Astrocyte (in vitro differentiated cells and primary cell): ENCODE measurements at regions not wholly inside any gene's neighbourhood (a gene's known extent, or its start where the extent isn't known, plus 50 kb on each side); places are given as distances from the start of the nearest gene placed in this dataset.

ENCODE experiments used
- EZH2 ChIP-seq: IDR thresholded peaks from 2 replicates; pipeline ENCODE4 v1.6.1; 2012; ENCODE audit warnings: mild to moderate bottlenecking, low read length, inconsistent platforms; ENCODE audit not compliant: insufficient read depth
- TF ChIP-seq, protein P1 (sequence below): IDR thresholded peaks from 2 replicates; pipeline ENCODE4 v1.5.1; 2011; ENCODE audit warnings: low read depth, mild to moderate bottlenecking, inconsistent platforms, low read length, moderate library complexity; ENCODE audit not compliant: insufficient read depth

DNA sequence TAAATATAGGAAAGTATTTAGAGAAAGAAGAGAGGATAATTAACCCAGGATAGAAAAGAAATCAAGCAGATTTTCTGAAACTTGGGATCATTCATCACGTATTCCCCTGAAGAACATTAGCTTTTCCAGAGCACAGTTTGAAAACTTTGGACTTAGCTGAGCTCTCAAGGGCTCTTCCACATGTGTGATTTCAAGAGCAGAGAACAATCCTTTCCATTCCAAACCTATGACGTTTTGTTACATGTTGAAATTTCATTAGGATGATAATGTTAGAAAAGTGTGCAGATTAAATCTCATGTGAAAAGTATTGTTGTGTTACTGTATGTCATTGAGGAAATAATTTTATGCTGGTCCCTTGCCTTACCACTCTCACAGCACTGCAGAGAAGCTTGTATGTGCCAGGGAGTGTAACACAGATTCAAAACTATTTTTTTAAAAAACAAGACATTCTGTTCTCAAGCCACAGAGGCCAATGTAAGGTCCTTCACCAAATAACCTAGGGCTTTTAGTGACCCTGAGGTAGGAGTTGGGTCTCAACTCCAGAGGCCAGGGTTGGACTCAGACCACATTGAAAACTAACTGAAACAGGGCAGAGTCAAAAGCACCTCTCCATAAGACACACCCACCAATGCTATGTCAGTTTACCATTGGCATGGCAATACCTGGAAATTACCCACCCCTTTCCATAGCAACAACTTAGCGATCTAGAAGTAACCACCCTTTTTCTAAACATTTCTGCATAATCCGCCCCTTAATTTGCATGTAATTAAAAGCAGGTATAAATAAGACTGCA lies 141.3 kb downstream of the ANXA5 start:
- TF ChIP-seq, protein P1, sequence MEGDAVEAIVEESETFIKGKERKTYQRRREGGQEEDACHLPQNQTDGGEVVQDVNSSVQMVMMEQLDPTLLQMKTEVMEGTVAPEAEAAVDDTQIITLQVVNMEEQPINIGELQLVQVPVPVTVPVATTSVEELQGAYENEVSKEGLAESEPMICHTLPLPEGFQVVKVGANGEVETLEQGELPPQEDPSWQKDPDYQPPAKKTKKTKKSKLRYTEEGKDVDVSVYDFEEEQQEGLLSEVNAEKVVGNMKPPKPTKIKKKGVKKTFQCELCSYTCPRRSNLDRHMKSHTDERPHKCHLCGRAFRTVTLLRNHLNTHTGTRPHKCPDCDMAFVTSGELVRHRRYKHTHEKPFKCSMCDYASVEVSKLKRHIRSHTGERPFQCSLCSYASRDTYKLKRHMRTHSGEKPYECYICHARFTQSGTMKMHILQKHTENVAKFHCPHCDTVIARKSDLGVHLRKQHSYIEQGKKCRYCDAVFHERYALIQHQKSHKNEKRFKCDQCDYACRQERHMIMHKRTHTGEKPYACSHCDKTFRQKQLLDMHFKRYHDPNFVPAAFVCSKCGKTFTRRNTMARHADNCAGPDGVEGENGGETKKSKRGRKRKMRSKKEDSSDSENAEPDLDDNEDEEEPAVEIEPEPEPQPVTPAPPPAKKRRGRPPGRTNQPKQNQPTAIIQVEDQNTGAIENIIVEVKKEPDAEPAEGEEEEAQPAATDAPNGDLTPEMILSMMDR, result no peak
- no peak for TF ChIP-seq EZH2
